ENCODE measurements at regions not wholly inside any gene's neighbourhood (a gene's known extent, or its start where the extent isn't known, plus 50 kb on each side); places are given as distances from the start of the nearest gene placed in this dataset.

DNA sequence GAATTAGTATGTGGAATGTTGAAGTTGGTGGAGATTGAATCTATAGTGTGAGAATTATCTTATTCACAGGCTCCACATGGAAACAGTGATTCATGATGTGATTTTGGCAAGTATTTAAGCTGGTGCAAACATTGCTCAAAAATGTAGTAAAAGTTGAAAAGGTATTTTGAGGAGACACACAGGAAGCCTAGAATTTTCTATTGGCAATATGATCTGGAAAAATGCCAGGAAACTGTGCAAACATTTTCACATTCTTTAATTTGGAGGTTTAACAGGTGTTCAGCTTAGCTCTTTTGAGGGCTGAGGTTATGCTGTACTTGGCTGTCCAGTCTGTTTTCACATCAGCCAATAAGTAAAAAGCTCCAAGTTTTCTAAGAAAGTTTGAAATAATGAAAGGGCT, 327.3 kb downstream of the RWDD3 start:
- TF ChIP-seq, protein P1, sequence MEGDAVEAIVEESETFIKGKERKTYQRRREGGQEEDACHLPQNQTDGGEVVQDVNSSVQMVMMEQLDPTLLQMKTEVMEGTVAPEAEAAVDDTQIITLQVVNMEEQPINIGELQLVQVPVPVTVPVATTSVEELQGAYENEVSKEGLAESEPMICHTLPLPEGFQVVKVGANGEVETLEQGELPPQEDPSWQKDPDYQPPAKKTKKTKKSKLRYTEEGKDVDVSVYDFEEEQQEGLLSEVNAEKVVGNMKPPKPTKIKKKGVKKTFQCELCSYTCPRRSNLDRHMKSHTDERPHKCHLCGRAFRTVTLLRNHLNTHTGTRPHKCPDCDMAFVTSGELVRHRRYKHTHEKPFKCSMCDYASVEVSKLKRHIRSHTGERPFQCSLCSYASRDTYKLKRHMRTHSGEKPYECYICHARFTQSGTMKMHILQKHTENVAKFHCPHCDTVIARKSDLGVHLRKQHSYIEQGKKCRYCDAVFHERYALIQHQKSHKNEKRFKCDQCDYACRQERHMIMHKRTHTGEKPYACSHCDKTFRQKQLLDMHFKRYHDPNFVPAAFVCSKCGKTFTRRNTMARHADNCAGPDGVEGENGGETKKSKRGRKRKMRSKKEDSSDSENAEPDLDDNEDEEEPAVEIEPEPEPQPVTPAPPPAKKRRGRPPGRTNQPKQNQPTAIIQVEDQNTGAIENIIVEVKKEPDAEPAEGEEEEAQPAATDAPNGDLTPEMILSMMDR (IDR thresholded peaks at IDR 0.05) = no peak
- no peak for TF ChIP-seq POLR2A (IDR thresholded peaks at IDR 0.05)
